ENCODE measurements at regions not wholly inside any gene's neighbourhood (a gene's known extent, or its start where the extent isn't known, plus 50 kb on each side); places are given as distances from the start of the nearest gene placed in this dataset.

GRCh38 chr1:5297180-5297885, 642.9 kb downstream of the AJAP1 start:
- no peaks in the 10 kb centered on the region for H3K27me3 ChIP-seq
- H3K9me3 ChIP-seq, result no peaks in the 10 kb centered on the region

GRCh38 chr1:5296557-5297179, 642.3 kb downstream of the AJAP1 start:
- no peak for DNase-seq (ENCODE audit: low spot score in 2 of 2)
- no peaks in the 10 kb centered on the region for H3K27me3 ChIP-seq
- intact Hi-C loops (cut with DNase I), result no loop called here
- H3K9me3 ChIP-seq, result no peaks in the 10 kb centered on the region
- TF ChIP-seq CTCF (IDR thresholded peaks at IDR 0.05), result no peak
- no peak overlapping the region for H3K27ac ChIP-seq
- no peaks in the 10 kb centered on the region for H3K4me1 ChIP-seq
- H3K36me3 ChIP-seq, result no peaks in the 10 kb centered on the region
- H3K4me3 ChIP-seq, result no peak overlapping the region

More at GRCh38 chr1:5297180-5297885, 642.9 kb downstream of the AJAP1 start:
- intact Hi-C loops (cut with DNase I), result no loop called here
- Histone ChIP-seq H3K27ac (no peak overlapping the region), H3K4me3 (no peak overlapping the region), H3K4me1 (no peaks in the 10 kb centered on the region), H3K36me3 (no peaks in the 10 kb centered on the region)
- no peak for TF ChIP-seq CTCF (IDR thresholded peaks at IDR 0.05)
- no peak for DNase-seq (ENCODE audit: low spot score in 2 of 2)

- no peaks in the 10 kb centered on the region for H3K9me3 ChIP-seq
- H3K27ac ChIP-seq, result no peak overlapping the region
- H3K27me3 ChIP-seq, result no peaks in the 10 kb centered on the region
- intact Hi-C loops (cut with DNase I), result no loop called here
- no peak overlapping the region for H3K4me3 ChIP-seq
- no peak for DNase-seq (ENCODE audit: low spot score in 2 of 2)
- H3K4me1 ChIP-seq, result no peaks in the 10 kb centered on the region
- TF ChIP-seq CTCF (IDR thresholded peaks at IDR 0.05), result no peak
- H3K36me3 ChIP-seq, result no peaks in the 10 kb centered on the region
Measured at GRCh38 chr1:5296095-5296494, 641.7 kb downstream of the AJAP1 start.

- DNase-seq (ENCODE audit: low spot score in 2 of 2), result no peak
- intact Hi-C loops (cut with DNase I), result no loop called here
- no peaks in the 10 kb centered on the region for H3K36me3 ChIP-seq
- no peak for TF ChIP-seq CTCF (IDR thresholded peaks at IDR 0.05)
- no peak overlapping the region for H3K27ac ChIP-seq
- H3K9me3 ChIP-seq, result no peaks in the 10 kb centered on the region
- H3K27me3 ChIP-seq, result no peaks in the 10 kb centered on the region
- no peaks in the 10 kb centered on the region for H3K4me1 ChIP-seq
- no peak overlapping the region for H3K4me3 ChIP-seq
Measured at GRCh38 chr1:5291889-5292288, 637.5 kb downstream of the AJAP1 start.

GRCh38 chr1:5287178-5288150, 633.1 kb downstream of the AJAP1 start:
- Histone ChIP-seq H3K9me3 (no peaks in the 10 kb centered on the region), H3K27me3 (no peaks in the 10 kb centered on the region), H3K4me1 (no peaks in the 10 kb centered on the region), H3K27ac (no peak overlapping the region), H3K36me3 (no peaks in the 10 kb centered on the region), H3K4me3 (no peak overlapping the region)
- no peak for DNase-seq (ENCODE audit: low spot score in 2 of 2)
- TF ChIP-seq CTCF (IDR thresholded peaks at IDR 0.05), result no peak
- intact Hi-C loops (cut with DNase I), result no loop called here
